BLaER1 treated with 17β-estradiol and CSF1 and Interleukin-3, amounts not matched to agents 10 nM and 100 nM (cell line): ENCODE measurements at regions not wholly inside any gene's neighbourhood (a gene's known extent, or its start where the extent isn't known, plus 50 kb on each side); places are given as distances from the start of the nearest gene placed in this dataset.
"Not testable (repeated sequence)": the region's sequence is repeated elsewhere in the genome, so short reads cannot be mapped to it uniquely, and the experiment has no call there.

Source experiments
- H3K27ac ChIP-seq, 11 experiments: shearing (Covaris generic); formaldehyde crosslinking; 2 replicates each; pipeline ENCODE4 v1.8.1; 2022
- H3K27me3 ChIP-seq, 11 experiments: shearing (Covaris generic); formaldehyde crosslinking; 2 replicates each; pipeline ENCODE4 v1.8.1; 2022
- H3K36me3 ChIP-seq, 11 experiments: shearing (Covaris generic); formaldehyde crosslinking; 2 replicates each; pipeline ENCODE4 v1.8.1; 2022
- H3K4me1 ChIP-seq, 10 experiments: shearing (Covaris generic); formaldehyde crosslinking; 2 replicates each; pipeline ENCODE4 v1.8.1; 2022
- H3K4me2 ChIP-seq, 11 experiments: shearing (Covaris generic); formaldehyde crosslinking; 2 replicates each; pipeline ENCODE4 v1.8.1; 2022
- H3K4me3 ChIP-seq, 10 experiments: shearing (Covaris generic); formaldehyde crosslinking; 2 replicates each; pipeline ENCODE4 v1.8.1; 2022
- H3K9ac ChIP-seq, 11 experiments: shearing (Covaris generic); formaldehyde crosslinking; 2 replicates each; pipeline ENCODE4 v1.8.1; 2022
- H3K9me3 ChIP-seq, 11 experiments: shearing (Covaris generic); formaldehyde crosslinking; replicated peaks in 1 of 11; 2 replicates each; pipeline ENCODE4 v1.8.1; 2022
- H4K20me1 ChIP-seq, 11 experiments: shearing (Covaris generic); formaldehyde crosslinking; 2 replicates each; pipeline ENCODE4 v1.8.1; 2022
- Cebpa-rat ChIP-seq, 11 experiments: shearing (Covaris generic); IDR thresholded peaks; 2 replicates each; pipeline ENCODE4 v1.8.1; 2022

GRCh38 chr6:100300221-100300736, 164.4 kb downstream of the SIM1 start:
- peaks cover 0 to 5% (median 0%) of the 10 kb centered on the region in 10 experiments; a peak in 1 of 20 replicates for H3K4me1 ChIP-seq
- H3K4me2 ChIP-seq: no peak overlapping the region
- TF ChIP-seq Cebpa-rat (IDR thresholded peaks at IDR 0.05): no peak
- no peak overlapping the region for H3K4me3 ChIP-seq
- no peaks in the 10 kb centered on the region for H3K9me3 ChIP-seq
- no peaks in the 10 kb centered on the region for H4K20me1 ChIP-seq
- H3K27ac ChIP-seq: no peak overlapping the region
- no peaks in the 10 kb centered on the region for H3K36me3 ChIP-seq
- no peaks in the 10 kb centered on the region for H3K27me3 ChIP-seq
- no peak overlapping the region for H3K9ac ChIP-seq

DNA sequence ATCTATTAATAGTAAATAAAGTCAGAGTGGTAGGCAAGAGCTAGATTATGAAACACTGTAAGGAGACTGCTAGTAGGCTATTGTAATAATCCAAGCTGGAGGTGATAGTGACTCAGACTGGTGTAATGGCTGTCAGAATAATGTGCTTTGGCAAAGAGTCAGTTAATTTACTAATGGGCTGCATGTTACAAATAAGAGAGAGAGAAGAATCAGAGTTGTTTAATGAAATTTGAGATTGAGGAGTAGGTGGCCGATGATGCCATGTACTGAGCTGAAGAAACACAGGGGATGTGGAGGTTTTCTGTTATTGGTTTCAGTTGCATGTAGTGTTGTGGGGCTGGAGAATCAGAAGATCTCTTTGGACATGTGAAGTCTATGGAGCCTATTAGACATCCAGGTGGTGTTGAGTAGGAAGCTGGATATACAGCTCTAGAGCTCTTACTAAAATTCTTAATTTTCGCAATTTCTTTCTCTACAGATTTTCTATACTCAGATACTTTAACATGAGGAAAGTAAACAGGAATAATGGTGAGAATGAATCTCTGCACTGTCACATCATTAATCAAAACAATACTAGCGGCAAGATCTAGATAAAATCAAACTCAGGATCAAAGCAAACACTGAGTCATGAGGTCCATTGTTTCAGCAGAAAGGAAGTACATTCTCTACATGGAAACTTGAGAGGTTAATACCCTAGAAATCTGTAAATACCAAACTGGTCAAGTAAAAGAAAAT, 167.7 kb downstream of the SIM1 start:
- Histone ChIP-seq H3K4me2 (no peak overlapping the region), H3K27me3 (no peaks in the 10 kb centered on the region), H4K20me1 (no peaks in the 10 kb centered on the region), H3K4me3 (no peak overlapping the region), H3K9ac (no peak overlapping the region), H3K9me3 (no peaks in the 10 kb centered on the region), H3K27ac (no peak overlapping the region), H3K4me1 (no peaks in the 10 kb centered on the region), H3K36me3 (no peaks in the 10 kb centered on the region)
- TF ChIP-seq Cebpa-rat (IDR thresholded peaks at IDR 0.05): no peak

DNA sequence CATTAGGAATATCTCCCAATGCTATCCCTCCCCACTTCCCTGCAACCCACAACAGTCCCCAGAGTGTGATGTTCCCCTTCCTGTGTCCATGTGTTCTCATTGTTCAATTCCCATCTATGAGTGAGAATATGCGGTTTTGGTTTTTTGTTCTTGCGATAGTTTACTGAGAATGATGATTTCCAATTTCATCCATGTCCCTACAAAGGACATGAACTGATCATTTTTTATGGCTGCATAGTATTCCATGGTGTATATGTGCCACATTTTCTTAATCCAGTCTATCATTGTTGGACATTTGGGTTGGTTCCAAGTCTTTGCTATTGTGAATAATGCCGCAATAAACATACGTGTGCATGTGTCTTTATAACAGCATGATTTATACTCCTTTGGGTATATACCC, 169.5 kb downstream of the SIM1 start:
- not testable (repeated sequence) for H3K4me1 ChIP-seq

DNA sequence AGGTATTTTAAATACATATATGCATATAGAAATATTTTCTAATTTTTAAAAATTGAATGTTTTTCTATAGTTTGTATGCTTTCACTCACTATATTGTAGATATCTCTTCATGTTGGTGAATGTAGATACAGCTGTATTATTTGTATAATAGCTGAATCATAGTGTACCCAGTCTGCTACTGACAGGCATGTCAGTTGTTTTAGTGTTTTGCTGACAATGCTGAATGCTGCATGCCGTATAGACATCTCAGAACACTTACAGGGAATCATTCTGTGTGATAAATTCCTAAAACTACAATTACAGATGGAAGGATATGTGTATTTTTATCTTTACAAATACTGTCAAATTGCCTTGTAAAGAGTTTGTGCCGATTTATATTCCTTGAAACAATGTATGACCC, 175.4 kb downstream of the SIM1 start:
- Histone ChIP-seq H4K20me1 (no peaks in the 10 kb centered on the region), H3K36me3 (no peaks in the 10 kb centered on the region), H3K27ac (no peak overlapping the region), H3K4me1 (no peaks in the 10 kb centered on the region), H3K9me3 (no peaks in the 10 kb centered on the region), H3K4me2 (no peak overlapping the region), H3K9ac (no peak overlapping the region), H3K4me3 (no peak overlapping the region), H3K27me3 (no peaks in the 10 kb centered on the region)
- no peak for TF ChIP-seq Cebpa-rat (IDR thresholded peaks at IDR 0.05)

More for the DNA sequence above, 169.5 kb downstream of the SIM1 start:
- H3K27me3 ChIP-seq, H3K9ac ChIP-seq, H3K9me3 ChIP-seq, H3K36me3 ChIP-seq, H3K27ac ChIP-seq, H3K4me2 ChIP-seq, H3K4me3 ChIP-seq, H4K20me1 ChIP-seq: not testable (repeated sequence)

DNA sequence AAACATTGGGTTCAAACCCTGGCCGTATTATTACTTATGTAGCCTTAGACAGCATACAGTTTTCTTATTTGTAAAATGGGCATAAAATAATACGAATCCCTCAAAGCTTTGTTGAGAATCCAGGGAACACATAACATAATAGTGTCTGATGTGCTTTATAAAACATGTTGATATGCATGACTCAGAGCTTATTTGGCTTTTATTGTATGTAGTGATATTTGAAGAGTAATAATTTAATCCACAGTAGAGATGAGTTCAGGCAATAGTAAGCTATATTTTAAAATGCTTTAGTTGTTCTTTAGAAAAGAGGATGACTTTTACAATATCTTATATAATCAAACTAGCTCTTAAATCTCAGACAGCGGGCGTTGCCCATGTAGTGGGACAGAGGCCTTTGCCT, 176.4 kb downstream of the SIM1 start:
- Histone ChIP-seq H3K27ac (no peak overlapping the region), H3K9me3 (no peaks in the 10 kb centered on the region), H3K4me1 (no peaks in the 10 kb centered on the region), H4K20me1 (no peaks in the 10 kb centered on the region), H3K9ac (no peak overlapping the region), H3K36me3 (no peaks in the 10 kb centered on the region), H3K4me2 (no peak overlapping the region), H3K27me3 (no peaks in the 10 kb centered on the region), H3K4me3 (no peak overlapping the region)
- no peak for TF ChIP-seq Cebpa-rat (IDR thresholded peaks at IDR 0.05)

GRCh38 chr6:100283285-100283684, 181.4 kb downstream of the SIM1 start:
- no peak overlapping the region for H3K27ac ChIP-seq
- H3K4me3 ChIP-seq: no peak overlapping the region
- no peaks in the 10 kb centered on the region for H4K20me1 ChIP-seq
- H3K9ac ChIP-seq: no peak overlapping the region
- H3K27me3 ChIP-seq: no peaks in the 10 kb centered on the region
- no peak overlapping the region for H3K4me2 ChIP-seq
- H3K9me3 ChIP-seq: no peaks in the 10 kb centered on the region
- no peaks in the 10 kb centered on the region for H3K4me1 ChIP-seq
- no peaks in the 10 kb centered on the region for H3K36me3 ChIP-seq
- TF ChIP-seq Cebpa-rat (IDR thresholded peaks at IDR 0.05): no peak

DNA sequence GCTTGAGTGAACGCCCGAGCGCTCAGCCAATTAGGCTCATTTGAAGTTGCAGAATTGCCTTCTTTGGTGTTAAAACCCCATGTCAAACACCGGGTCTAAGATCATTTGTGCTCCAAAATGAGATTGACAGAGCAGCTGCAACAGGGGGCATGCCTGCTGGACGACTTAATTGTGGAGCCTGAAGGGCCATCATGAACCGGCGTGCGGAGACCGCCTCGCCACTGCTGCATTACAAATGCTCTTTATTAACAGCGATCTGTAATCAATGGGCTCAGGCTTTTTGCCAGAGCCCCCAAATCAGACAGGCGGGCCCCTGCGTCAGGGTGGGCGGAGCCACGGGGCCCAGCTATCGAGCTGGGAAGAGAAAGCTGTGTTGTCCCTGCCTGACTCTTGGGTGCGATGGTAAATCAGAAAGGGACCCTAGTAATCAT, 183.2 kb downstream of the SIM1 start:
- TF ChIP-seq Cebpa-rat (IDR thresholded peaks at IDR 0.05): no peak
- no peaks in the 10 kb centered on the region for H3K4me1 ChIP-seq
- H3K9ac ChIP-seq: no peak overlapping the region
- no peak overlapping the region for H3K27ac ChIP-seq
- no peaks in the 10 kb centered on the region for H3K36me3 ChIP-seq
- no peak overlapping the region for H3K4me2 ChIP-seq
- no peak overlapping the region for H3K4me3 ChIP-seq
- H3K9me3 ChIP-seq: no peaks in the 10 kb centered on the region
- no peaks in the 10 kb centered on the region for H4K20me1 ChIP-seq
- no peaks in the 10 kb centered on the region for H3K27me3 ChIP-seq

GRCh38 chr6:100276311-100277057, 188.2 kb downstream of the SIM1 start:
- Histone ChIP-seq H3K4me3 (no peak overlapping the region), H3K27ac (no peak overlapping the region), H3K9ac (no peak overlapping the region), H3K9me3 (no peaks in the 10 kb centered on the region), H3K27me3 (no peaks in the 10 kb centered on the region), H3K4me2 (no peak overlapping the region), H3K4me1 (no peaks in the 10 kb centered on the region), H4K20me1 (no peaks in the 10 kb centered on the region), H3K36me3 (no peaks in the 10 kb centered on the region)
- TF ChIP-seq Cebpa-rat (IDR thresholded peaks at IDR 0.05): no peak

DNA sequence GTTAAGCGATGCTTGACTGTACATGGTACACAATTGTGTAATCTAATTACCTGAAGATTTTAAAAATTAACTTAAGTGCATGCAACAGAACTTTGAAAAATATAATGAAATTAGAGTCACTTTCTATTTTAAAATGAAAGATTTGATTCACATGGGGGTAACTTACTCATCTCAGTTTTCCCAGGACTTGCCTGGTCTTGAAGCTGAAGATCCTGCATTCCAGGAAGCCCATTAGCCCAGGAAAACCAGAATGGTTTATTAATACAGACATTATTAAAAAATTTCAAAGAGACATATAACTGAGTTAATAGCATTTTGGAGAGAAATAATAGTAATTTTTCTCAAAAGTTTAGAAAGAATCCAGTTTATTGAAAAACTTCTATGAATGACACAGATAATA, 190.6 kb downstream of the SIM1 start:
- Histone ChIP-seq H3K9me3 (no peaks in the 10 kb centered on the region), H3K4me1 (no peaks in the 10 kb centered on the region), H3K4me2 (no peak overlapping the region), H3K4me3 (no peak overlapping the region), H4K20me1 (no peaks in the 10 kb centered on the region), H3K36me3 (no peaks in the 10 kb centered on the region), H3K27ac (no peak overlapping the region), H3K27me3 (no peaks in the 10 kb centered on the region), H3K9ac (no peak overlapping the region)
- no peak for TF ChIP-seq Cebpa-rat (IDR thresholded peaks at IDR 0.05)

- TF ChIP-seq Cebpa-rat (IDR thresholded peaks at IDR 0.05): no peak
- H3K4me1 ChIP-seq: no peaks in the 10 kb centered on the region
- H3K4me3 ChIP-seq: no peak overlapping the region
- H3K4me2 ChIP-seq: no peak overlapping the region
- H3K27ac ChIP-seq: no peak overlapping the region
- no peaks in the 10 kb centered on the region for H3K36me3 ChIP-seq
- no peaks in the 10 kb centered on the region for H3K9me3 ChIP-seq
- no peaks in the 10 kb centered on the region for H4K20me1 ChIP-seq
- H3K9ac ChIP-seq: no peak overlapping the region
- H3K27me3 ChIP-seq: no peaks in the 10 kb centered on the region
Observed at GRCh38 chr6:100271625-100272024, 193.1 kb downstream of the SIM1 start.
